Gastrocnemius medialis (tissue), 4 donors: ENCODE measurements at regions not wholly inside any gene's neighbourhood (a gene's known extent, or its start where the extent isn't known, plus 50 kb on each side); places are given as distances from the start of the nearest gene placed in this dataset.

Experiments used
- CTCF ChIP-seq, 5 experiments: fragments of 450-650 bp in 3 of 5; fragments of 200-600 bp in 2 of 5; sonication (generic) in 2 of 5; IDR thresholded peaks in 4 of 5; conservative IDR thresholded peaks in 1 of 5; 1 replicate in 4 of 5; 2 replicates in 1 of 5; pipeline ENCODE4 v1.5.1; 2016 to 2019; ENCODE audit warnings: antibody characterized with exemption in 5 of 5, mild to moderate bottlenecking in 3 of 5, moderate library complexity in 3 of 5
- POLR2A ChIP-seq, 2 donors: fragments of 450-650 bp; IDR thresholded peaks; one replicate each; pipeline ENCODE4 v1.6.1; 2017; ENCODE audit warnings: antibody characterized with exemption in 2 of 2, mild to moderate bottlenecking in 2 of 2, moderate library complexity in 2 of 2

GRCh38 chr3:25110642-25111041 is 317.4 kb upstream of the RARB start:
- TF ChIP-seq POLR2A (IDR thresholded peaks at IDR 0.05) (no peak), CTCF (IDR thresholded peaks at IDR 0.05 in 4 of 5, conservative IDR thresholded peaks at IDR 0.05 in 1 of 5) (no peak)
